ENCODE measurements at regions not wholly inside any gene's neighbourhood (a gene's known extent, or its start where the extent isn't known, plus 50 kb on each side); places are given as distances from the start of the nearest gene placed in this dataset.

GRCh38 chr3:168844472-168844871 is 748.7 kb upstream of the GOLIM4 start:
- TF ChIP-seq CTCF (optimal IDR thresholded peaks at IDR 0.05 in 1 of 3, IDR thresholded peaks at IDR 0.05 in 1 of 3, conservative IDR thresholded peaks at IDR 0.05 in 1 of 3; ENCODE audit: extremely low read depth in 1 of 3, insufficient read depth in 2 of 3, low read length in 3 of 3) (no peak), EZH2 (IDR thresholded peaks at IDR 0.05; ENCODE audit: low read length) (no peak)

Measured in keratinocyte (primary cell).